K562 (cell line): ENCODE measurements at regions not wholly inside any gene's neighbourhood (a gene's known extent, or its start where the extent isn't known, plus 50 kb on each side); places are given as distances from the start of the nearest gene placed in this dataset.
A peak's percentile ranks its signal among the peaks of the same experiment; 100 is the strongest.

Experiments
- ASH1L ChIP-seq: fragments of 450-650 bp; IDR thresholded peaks from 2 replicates; pipeline ENCODE4 v1.6.1; 2018; ENCODE audit warnings: borderline replicate concordance, mild to moderate bottlenecking, low read depth; ENCODE audit not compliant: partially characterized antibody
- EHMT2 ChIP-seq: fragments of 450-650 bp; IDR thresholded peaks from 2 replicates; pipeline ENCODE4 v1.6.1; 2018; ENCODE audit warnings: antibody characterized with exemption
- HMGXB4 ChIP-seq: sonication (generic); formaldehyde crosslinking; IDR thresholded peaks from 2 replicates; pipeline ENCODE4 v1.8.1; 2023; ENCODE audit warnings: mild to moderate bottlenecking, missing genetic modification reagents
- HSF4 ChIP-seq: fragments of 250-450 bp; sonication (Bioruptor Pico); IDR thresholded peaks from 2 replicates; pipeline ENCODE4 v2.1.2; 2022; ENCODE audit warnings: mild to moderate bottlenecking, moderate library complexity, borderline replicate concordance
- RAD21 ChIP-seq, 2 experiments: fragments of 250-450 bp in 1 of 2; fragments of 450-650 bp in 1 of 2; sonication (Bioruptor Pico) in 1 of 2; formaldehyde crosslinking in 1 of 2; IDR thresholded peaks in 1 of 2; conservative IDR thresholded peaks in 1 of 2; 2 replicates each; pipeline versions ENCODE4 v1.4.0 to v1.8.0; 2020 to 2022; ENCODE audit warnings: mild to moderate bottlenecking in 2 of 2, moderate library complexity in 1 of 2
- RBM22 ChIP-seq: fragments of 200-400 bp; formaldehyde crosslinking; IDR thresholded peaks from 2 replicates; pipeline ENCODE4 v1.6.1; 2018; ENCODE audit warnings: low read length, low read depth; ENCODE audit not compliant: poor library complexity, severe bottlenecking
- SIRT6 ChIP-seq: IDR thresholded peaks from one replicate; pipeline ENCODE4 v1.6.1; 2012; ENCODE audit warnings: low read depth, mild to moderate bottlenecking, control low read depth, inconsistent platforms, low read length, moderate library complexity
- THRA ChIP-seq: fragments of 450-650 bp; IDR thresholded peaks from 2 replicates; pipeline ENCODE4 v1.6.1; 2017; ENCODE audit warnings: mild to moderate bottlenecking, moderate library complexity
- ZNF277 ChIP-seq: fragments of 250-450 bp; sonication (Bioruptor Pico); IDR thresholded peaks from 2 replicates; pipeline ENCODE4 v1.8.0; 2022; ENCODE audit warnings: inconsistent platforms, mild to moderate bottlenecking, moderate library complexity, borderline replicate concordance
- TF ChIP-seq, protein P1 (sequence below), 2 experiments: fragments of 450-650 bp; formaldehyde crosslinking in 1 of 2; IDR thresholded peaks; 2 replicates each; pipeline versions ENCODE4 v1.4.0 to v1.6.1; 2014 to 2020; ENCODE audit warnings: mild to moderate bottlenecking in 2 of 2, borderline replicate concordance in 1 of 2, low read depth in 1 of 2

GRCh38 chr5:36459176-36460135 is 146.9 kb upstream of the SLC1A3 start (continued):
- TF ChIP-seq, protein P1, sequence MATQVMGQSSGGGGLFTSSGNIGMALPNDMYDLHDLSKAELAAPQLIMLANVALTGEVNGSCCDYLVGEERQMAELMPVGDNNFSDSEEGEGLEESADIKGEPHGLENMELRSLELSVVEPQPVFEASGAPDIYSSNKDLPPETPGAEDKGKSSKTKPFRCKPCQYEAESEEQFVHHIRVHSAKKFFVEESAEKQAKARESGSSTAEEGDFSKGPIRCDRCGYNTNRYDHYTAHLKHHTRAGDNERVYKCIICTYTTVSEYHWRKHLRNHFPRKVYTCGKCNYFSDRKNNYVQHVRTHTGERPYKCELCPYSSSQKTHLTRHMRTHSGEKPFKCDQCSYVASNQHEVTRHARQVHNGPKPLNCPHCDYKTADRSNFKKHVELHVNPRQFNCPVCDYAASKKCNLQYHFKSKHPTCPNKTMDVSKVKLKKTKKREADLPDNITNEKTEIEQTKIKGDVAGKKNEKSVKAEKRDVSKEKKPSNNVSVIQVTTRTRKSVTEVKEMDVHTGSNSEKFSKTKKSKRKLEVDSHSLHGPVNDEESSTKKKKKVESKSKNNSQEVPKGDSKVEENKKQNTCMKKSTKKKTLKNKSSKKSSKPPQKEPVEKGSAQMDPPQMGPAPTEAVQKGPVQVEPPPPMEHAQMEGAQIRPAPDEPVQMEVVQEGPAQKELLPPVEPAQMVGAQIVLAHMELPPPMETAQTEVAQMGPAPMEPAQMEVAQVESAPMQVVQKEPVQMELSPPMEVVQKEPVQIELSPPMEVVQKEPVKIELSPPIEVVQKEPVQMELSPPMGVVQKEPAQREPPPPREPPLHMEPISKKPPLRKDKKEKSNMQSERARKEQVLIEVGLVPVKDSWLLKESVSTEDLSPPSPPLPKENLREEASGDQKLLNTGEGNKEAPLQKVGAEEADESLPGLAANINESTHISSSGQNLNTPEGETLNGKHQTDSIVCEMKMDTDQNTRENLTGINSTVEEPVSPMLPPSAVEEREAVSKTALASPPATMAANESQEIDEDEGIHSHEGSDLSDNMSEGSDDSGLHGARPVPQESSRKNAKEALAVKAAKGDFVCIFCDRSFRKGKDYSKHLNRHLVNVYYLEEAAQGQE (IDR thresholded peaks at IDR 0.05; ENCODE audit: borderline replicate concordance) = peak; percentile 53
- TF ChIP-seq, protein P1 (CRISPR knock-in tag; IDR thresholded peaks at IDR 0.05; ENCODE audit: low read depth) = no peak
- TF ChIP-seq EHMT2 (peak; percentile 81), ASH1L (no peak), RAD21 (CRISPR knock-in tag; conservative IDR thresholded peaks at IDR 0.05 in 1 of 2, IDR thresholded peaks at IDR 0.05 in 1 of 2) (peak; percentile 47 to 76; a peak in 3 of 4 replicates), HMGXB4 (CRISPR knock-in tag) (no peak), SIRT6 (no peak), ZNF277 (CRISPR knock-in tag) (no peak), HSF4 (CRISPR knock-in tag) (no peak), THRA (no peak), RBM22 (no peak)
